B cell (primary cell): ENCODE measurements at regions not wholly inside any gene's neighbourhood (a gene's known extent, or its start where the extent isn't known, plus 50 kb on each side); places are given as distances from the start of the nearest gene placed in this dataset.

Experiments
- ATAC-seq: fragments of 200-7000 bp; cut with Tn5 transposase; one replicate; pipeline ENCODE4 v1.10.0; 2021; ENCODE audit warnings: low read depth, mild to moderate bottlenecking, moderate number of reproducible peaks, moderate library complexity
- CTCF ChIA-PET: fragments of 350-600 bp; sonication (Branson Sonifier 250); formaldehyde crosslinking; loops from one replicate; lab custom pipeline; 2021; ENCODE audit warnings: antibody characterized with exemption, inconsistent platforms; lab: Charles Lee
- POLR2A ChIA-PET: fragments of 350-600 bp; sonication (Branson Sonifier 250); formaldehyde crosslinking; loops from one replicate; lab custom pipeline; 2021; ENCODE audit warnings: antibody characterized with exemption; lab: Charles Lee
- DNase-seq: peaks from one replicate; pipeline ENCODE4 v3.0.0; 2013
- H2AFZ ChIP-seq: 2 replicates; pipeline ENCODE4 v1.6.1; 2012; ENCODE audit warnings: mild to moderate bottlenecking, low read depth, low read length; ENCODE audit not compliant: insufficient read depth, poor library complexity, severe bottlenecking
- H3K27ac ChIP-seq, 2 donors: 1 replicate in 1 of 2; 2 replicates in 1 of 2; pipeline ENCODE4 v1.5.1; 2012 to 2013; ENCODE audit warnings: low read length in 2 of 2, mild to moderate bottlenecking in 2 of 2, moderate library complexity in 1 of 2
- H3K27me3 ChIP-seq, 4 experiments: fragments of 200-600 bp in 1 of 4; sonication (generic) in 1 of 4; replicated peaks in 1 of 4; 1 replicate in 2 of 4; 2 replicates in 2 of 4; pipeline versions ENCODE4 v1.6.1 to v1.7.0; 2013 to 2016; ENCODE audit warnings: low read length in 3 of 4, mild to moderate bottlenecking in 2 of 4, mixed read lengths in 1 of 4, moderate library complexity in 1 of 4; ENCODE audit not compliant: insufficient read depth in 4 of 4, control insufficient read depth in 3 of 4; ENCODE audit errors: control extremely low read depth in 1 of 4
- H3K36me3 ChIP-seq, 2 experiments: replicated peaks in 1 of 2; 1 replicate in 1 of 2; 2 replicates in 1 of 2; pipeline versions ENCODE4 v1.6.1 to v1.7.1; 2013; ENCODE audit warnings: low read length in 1 of 2; ENCODE audit not compliant: insufficient read depth in 2 of 2, control insufficient read depth in 1 of 2; ENCODE audit errors: control extremely low read depth in 1 of 2, extremely low read depth in 1 of 2
- H3K4me1 ChIP-seq, 2 donors: fragments of 200-600 bp in 1 of 2; sonication (generic) in 1 of 2; 1 replicate in 1 of 2; 2 replicates in 1 of 2; pipeline versions ENCODE4 v1.5.1 to v1.6.1; 2013 to 2017; ENCODE audit warnings: low read length in 2 of 2; ENCODE audit not compliant: control insufficient read depth in 2 of 2, insufficient read depth in 2 of 2
- H3K4me2 ChIP-seq: replicated peaks from 2 replicates; pipeline ENCODE3; 2012; ENCODE audit warnings: mild to moderate bottlenecking, low read depth, low read length; ENCODE audit not compliant: poor library complexity, severe bottlenecking
- H3K4me3 ChIP-seq, 5 experiments: fragments of 200-600 bp in 1 of 5; sonication (generic) in 1 of 5; 1 replicate in 3 of 5; 2 replicates in 2 of 5; pipeline versions ENCODE4 v1.5.1 to v1.7.0; 2011 to 2016; ENCODE audit warnings: low read length in 4 of 5, mild to moderate bottlenecking in 4 of 5, low read depth in 2 of 5, control low read depth in 1 of 5, moderate library complexity in 1 of 5; ENCODE audit not compliant: insufficient read depth in 1 of 5; ENCODE audit errors: control extremely low read depth in 1 of 5, extremely low read depth in 1 of 5
- H3K79me2 ChIP-seq: fragments of 200-600 bp; sonication (generic); one replicate; pipeline ENCODE4 v1.6.0; 2016; ENCODE audit warnings: low read length; ENCODE audit not compliant: control insufficient read depth, insufficient read depth
- H3K9ac ChIP-seq: fragments of 200-600 bp; sonication (generic); 2 replicates; pipeline ENCODE4 v1.6.1; 2017; ENCODE audit warnings: mild to moderate bottlenecking, low read length, moderate library complexity
- H3K9me3 ChIP-seq, 3 donors: one replicate each; pipeline versions ENCODE4 v1.6.1 to v1.7.1; 2013; ENCODE audit warnings: low read length in 2 of 3; ENCODE audit not compliant: control insufficient read depth in 2 of 3, insufficient read depth in 1 of 3; ENCODE audit errors: control extremely low read depth in 1 of 3
- H4K20me1 ChIP-seq: 2 replicates; pipeline ENCODE4 v1.6.0; 2012; ENCODE audit warnings: mild to moderate bottlenecking, low read length; ENCODE audit not compliant: insufficient read depth, control insufficient read depth, poor library complexity, severe bottlenecking
- H3K27ac Mint-ChIP-seq: one replicate; pipeline ENCODE4 v1.8.0; 2021; ENCODE audit warnings: mixed read lengths
- H3K27me3 Mint-ChIP-seq: one replicate; pipeline ENCODE4 v1.8.0; 2021; ENCODE audit warnings: mixed read lengths
- H3K4me1 Mint-ChIP-seq: one replicate; pipeline ENCODE4 v1.8.0; 2021; ENCODE audit warnings: mixed read lengths
- H3K4me3 Mint-ChIP-seq: one replicate; pipeline ENCODE4 v1.8.0; 2021; ENCODE audit warnings: mixed read lengths
- H3K9me3 Mint-ChIP-seq: one replicate; pipeline ENCODE4 v1.8.0; 2022; ENCODE audit warnings: mixed read lengths; ENCODE audit not compliant: insufficient read depth
- CTCF ChIP-seq: fragments of 200-600 bp; IDR thresholded peaks from one replicate; pipeline ENCODE4 v1.8.0; 2022; ENCODE audit warnings: antibody characterized with exemption, mild to moderate bottlenecking
- EZH2 ChIP-seq: IDR thresholded peaks from 2 replicates; pipeline ENCODE4 v1.6.1; 2012; ENCODE audit warnings: borderline replicate concordance, low read depth, mild to moderate bottlenecking, moderate library complexity, low read length; ENCODE audit not compliant: insufficient read depth, poor library complexity, severe bottlenecking
- WGBS: methylation state at CpG from one replicate; pipeline ENCODE4 v1.1.5; 2013; ENCODE audit warnings: missing lambda C conversion rate; ENCODE audit not compliant: insufficient coverage; 5-methylcytosine and 5-hydroxymethylcytosine counted together
- intact Hi-C: fragments of 100-400 bp; cut with micrococcal nuclease; formaldehyde crosslinking; loops from one replicate; pipeline ENCODE4 v1.10.0; 2022

- Mint-ChIP-seq H3K4me3 (no peak overlapping the region), H3K27ac (no peak overlapping the region), H3K4me1 (peaks cover 6% of the 10 kb centered on the region), H3K9me3 (no peaks in the 10 kb centered on the region), H3K27me3 (peaks cover 11% of the 10 kb centered on the region)
- Histone ChIP-seq H3K79me2 (no peaks in the 10 kb centered on the region), H3K4me2 (no peak overlapping the region), H3K9ac (no peak overlapping the region), H3K27me3 (no peaks in the 10 kb centered on the region), H3K36me3 (no peaks in the 10 kb centered on the region), H4K20me1 (no peaks in the 10 kb centered on the region), H3K9me3 (no peaks in the 10 kb centered on the region), H3K4me1 (no peaks in the 10 kb centered on the region), H3K27ac (no peak overlapping the region), H2AFZ (no peak overlapping the region), H3K4me3 (no peak overlapping the region)
- CTCF ChIA-PET = no interaction called here
- DNase-seq (no peak), ATAC-seq (no peak)
- POLR2A ChIA-PET = no interaction called here
- 92% methylated on average over 24 of the region's 24 CpGs for WGBS
- intact Hi-C loops = no loop called here
- TF ChIP-seq EZH2 (no peak), CTCF (no peak)
These were observed 209.2 kb downstream of the ANKRD60 start for GRCh38 chr20:58019027-58019849.

GRCh38 chr20:58018590-58018989, 209.9 kb downstream of the ANKRD60 start:
- ChIA-PET POLR2A (no interaction called here), CTCF (no interaction called here)
- no peak overlapping the region for H3K4me3 ChIP-seq
- H3K4me1 Mint-ChIP-seq = peaks cover 6% of the 10 kb centered on the region
- no peaks in the 10 kb centered on the region for H3K9me3 Mint-ChIP-seq
- no peak overlapping the region for H3K27ac Mint-ChIP-seq
- WGBS = 85% methylated on average over 8 of the region's 8 CpGs
- no peak overlapping the region for H3K27ac ChIP-seq
- TF ChIP-seq CTCF = no peak
- TF ChIP-seq EZH2 = no peak
- no peaks in the 10 kb centered on the region for H3K9me3 ChIP-seq
- no peak for ATAC-seq
- intact Hi-C loops = no loop called here
- no peaks in the 10 kb centered on the region for H3K27me3 ChIP-seq
- no peak overlapping the region for H3K4me2 ChIP-seq
- H2AFZ ChIP-seq = no peak overlapping the region
- H3K4me3 Mint-ChIP-seq = no peak overlapping the region
- no peak overlapping the region for H3K9ac ChIP-seq
- DNase-seq = no peak
- H3K79me2 ChIP-seq = no peaks in the 10 kb centered on the region
- H3K4me1 ChIP-seq = no peaks in the 10 kb centered on the region
- H4K20me1 ChIP-seq = no peaks in the 10 kb centered on the region
- no peaks in the 10 kb centered on the region for H3K36me3 ChIP-seq
- H3K27me3 Mint-ChIP-seq = peaks cover 11% of the 10 kb centered on the region
